T-helper 2 cell treated with Interferon-gamma antibody and Interleukin-4, amounts not matched to agents 100 ng/mL and 5 ng/mL, for 36 hours (primary cell): ENCODE measurements at regions not wholly inside any gene's neighbourhood (a gene's known extent, or its start where the extent isn't known, plus 50 kb on each side); places are given as distances from the start of the nearest gene placed in this dataset.

Source experiments
- intact Hi-C: fragments of 100-400 bp; cut with micrococcal nuclease; formaldehyde crosslinking; loops from one replicate; pipeline ENCODE4 v1.15.1; 2023

DNA sequence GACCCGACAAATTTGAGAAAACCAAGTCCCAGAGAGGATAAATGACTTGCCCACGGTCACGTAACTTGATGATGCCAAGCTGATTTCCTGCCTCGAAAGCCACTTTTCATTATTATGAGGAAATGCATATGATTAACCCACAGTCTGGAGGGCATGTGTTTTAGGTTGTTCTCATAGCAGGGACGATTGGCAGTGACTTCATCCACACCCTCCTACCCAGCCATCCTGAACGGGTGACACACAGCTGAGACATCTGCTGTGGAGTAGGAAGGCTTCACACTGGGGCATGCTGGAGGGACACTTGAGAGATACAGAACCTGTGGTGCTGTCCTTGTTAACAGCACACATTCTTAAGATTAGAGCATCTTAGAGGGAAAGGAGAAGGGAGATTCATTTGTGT is 65.4 kb upstream of the WDFY2 start:
- intact Hi-C loops = no loop called here

DNA sequence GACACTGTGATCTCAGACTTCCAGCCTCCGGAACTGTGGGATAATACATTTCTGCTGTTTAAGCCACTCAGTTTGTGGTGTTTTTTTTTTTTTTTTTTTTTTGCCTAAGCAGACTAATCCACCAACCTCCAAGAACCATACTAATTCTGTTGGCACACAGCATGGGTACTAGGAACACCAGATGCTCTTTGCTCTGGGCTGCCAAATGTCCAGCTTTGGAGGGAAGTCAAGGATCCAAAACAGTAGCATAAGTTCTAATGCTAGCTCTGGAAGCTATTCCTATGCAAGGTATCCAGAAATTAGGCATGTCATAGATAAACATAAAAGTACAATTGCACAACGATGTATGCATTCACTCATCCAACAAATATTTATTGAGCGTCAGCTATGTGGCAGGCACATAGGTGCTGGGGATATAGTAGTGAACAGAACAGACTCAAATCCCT is 64.5 kb upstream of the WDFY2 start:
- intact Hi-C loops = loop anchor here (5.0 kb wide), 1 partner anchor 67 kb away; the partner anchor contains the start of gene INTS6

DNA sequence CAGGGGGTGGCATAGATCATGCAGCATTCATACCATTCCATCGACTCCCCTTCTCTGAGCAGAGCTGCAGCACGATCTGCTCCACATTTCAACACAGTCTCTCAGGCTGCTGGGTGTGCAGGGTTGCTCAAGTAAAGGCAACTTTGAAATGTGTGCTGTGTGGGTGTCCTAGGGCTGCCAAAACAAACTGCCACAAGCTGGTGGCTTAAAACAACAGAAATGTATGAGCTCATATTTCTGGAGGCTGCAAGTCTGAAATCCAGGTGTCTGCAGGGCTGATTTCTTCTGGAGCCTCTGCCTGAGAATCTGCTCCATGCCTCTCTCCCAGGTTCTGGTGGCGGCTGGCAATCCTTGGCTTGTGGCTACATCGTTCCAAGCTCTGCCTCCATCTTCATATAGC is 63.7 kb upstream of the WDFY2 start:
- intact Hi-C loops = loop anchor here (5.0 kb wide), 1 partner anchor 68 kb away; the partner anchor contains the start of gene INTS6

DNA sequence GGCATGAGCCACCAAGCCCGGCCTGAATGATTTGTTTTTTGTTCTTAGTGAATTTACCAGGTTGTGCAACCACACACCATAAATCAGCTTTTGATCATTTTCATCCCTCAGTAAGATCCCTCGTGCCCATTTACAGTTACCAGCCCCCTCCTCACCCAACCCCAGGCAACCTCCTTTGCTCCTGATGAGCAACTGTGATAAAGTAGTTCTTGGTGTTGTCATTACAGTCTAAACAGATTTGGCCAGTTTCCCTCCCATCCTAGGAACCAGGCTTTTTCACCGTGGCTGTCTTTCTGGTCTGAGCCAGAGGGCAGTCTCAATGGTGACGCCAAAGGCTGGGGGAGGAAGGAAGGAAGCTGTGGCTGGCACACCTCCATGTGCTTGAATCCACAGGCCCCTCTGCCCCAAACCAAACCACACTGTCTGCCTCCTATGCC is 61.2 kb upstream of the WDFY2 start:
- intact Hi-C loops = loop anchor here (5.0 kb wide), 1 partner anchor 71 kb away; the partner anchor contains the start of gene INTS6

DNA sequence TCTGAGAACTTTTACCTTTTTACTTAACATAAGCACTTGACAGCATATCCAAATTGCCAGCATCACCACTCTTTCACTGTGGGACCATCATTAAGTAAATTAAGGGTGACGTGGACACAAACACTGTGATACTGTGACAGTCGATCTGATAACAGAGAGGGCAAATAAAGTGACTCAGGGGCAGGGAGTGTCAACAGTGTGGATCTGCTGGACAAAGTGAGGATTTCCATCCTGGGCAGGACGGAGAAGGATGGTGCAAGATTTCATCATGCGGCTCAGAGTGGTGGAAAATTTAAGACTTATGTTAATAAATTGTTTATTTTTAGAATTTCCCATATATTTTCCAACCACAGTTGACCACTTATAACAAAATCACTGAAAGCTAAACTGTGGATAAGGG is 60.0 kb upstream of the WDFY2 start:
- intact Hi-C loops = loop anchor here (5.0 kb wide), 1 partner anchor 72 kb away; the partner anchor contains the start of gene INTS6

DNA sequence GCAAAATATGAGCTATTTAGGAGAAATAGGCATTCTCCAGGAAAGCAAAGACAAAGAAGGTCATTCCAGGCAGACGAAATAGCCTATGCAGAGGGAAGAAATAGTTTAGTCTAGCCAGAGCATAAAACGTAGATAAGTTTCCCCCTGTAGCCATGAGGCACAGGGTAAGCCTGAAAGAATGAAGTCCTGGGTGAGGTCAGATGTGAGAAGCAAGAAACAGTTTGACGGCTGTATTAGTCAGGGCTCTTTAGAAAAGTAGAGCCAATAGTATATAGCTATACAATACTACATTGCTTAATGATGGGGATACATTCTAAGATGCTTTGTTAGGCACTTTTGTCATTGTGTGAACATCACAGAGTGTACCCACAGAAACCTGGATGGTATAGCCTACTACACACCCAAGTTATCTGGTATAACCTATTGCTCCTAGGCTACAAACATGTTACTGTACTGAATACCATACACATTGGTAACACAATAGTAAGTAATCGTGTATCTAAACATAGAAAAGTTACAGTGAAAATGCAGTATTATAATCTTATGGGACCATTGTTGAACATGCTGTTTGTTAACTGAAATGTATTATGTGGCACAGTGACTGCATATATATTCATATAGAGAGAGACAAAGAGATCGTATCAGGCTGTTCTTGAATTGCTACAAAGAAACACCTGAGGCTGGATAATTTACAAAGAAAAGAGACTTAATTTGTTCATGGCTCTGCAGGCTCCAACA is 59.3 kb upstream of the WDFY2 start:
- intact Hi-C loops = loop anchor here (5.0 kb wide), 1 partner anchor 73 kb away; the partner anchor contains the start of gene INTS6

DNA sequence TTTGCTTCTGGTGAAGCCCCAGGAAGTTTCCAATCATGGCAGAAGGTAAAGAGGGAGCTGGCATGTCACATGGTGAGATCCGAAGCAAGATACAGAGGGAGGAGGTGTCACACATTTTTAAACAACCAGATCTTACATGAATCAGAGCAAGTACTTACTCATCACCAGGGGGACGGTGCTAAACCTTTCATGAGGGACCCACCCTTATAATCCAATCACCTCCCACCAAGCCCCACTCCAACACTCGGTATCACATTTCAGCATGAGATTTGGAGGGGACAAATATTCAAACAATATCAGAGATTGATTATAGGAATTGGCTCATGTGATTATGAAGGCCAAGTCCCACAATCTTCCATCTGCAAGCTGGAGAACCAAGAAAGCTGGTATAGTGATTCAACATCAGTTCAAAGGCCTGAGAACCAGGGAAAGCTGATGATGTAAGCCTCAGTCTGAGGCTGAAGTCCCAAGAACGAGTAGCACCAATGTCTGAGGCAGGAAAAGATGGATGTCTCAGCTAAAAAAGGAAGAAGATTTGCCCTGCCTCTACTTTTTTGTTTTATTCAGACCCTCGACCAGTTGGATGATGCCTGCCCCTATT is 58.6 kb upstream of the WDFY2 start:
- intact Hi-C loops = no loop called here

DNA sequence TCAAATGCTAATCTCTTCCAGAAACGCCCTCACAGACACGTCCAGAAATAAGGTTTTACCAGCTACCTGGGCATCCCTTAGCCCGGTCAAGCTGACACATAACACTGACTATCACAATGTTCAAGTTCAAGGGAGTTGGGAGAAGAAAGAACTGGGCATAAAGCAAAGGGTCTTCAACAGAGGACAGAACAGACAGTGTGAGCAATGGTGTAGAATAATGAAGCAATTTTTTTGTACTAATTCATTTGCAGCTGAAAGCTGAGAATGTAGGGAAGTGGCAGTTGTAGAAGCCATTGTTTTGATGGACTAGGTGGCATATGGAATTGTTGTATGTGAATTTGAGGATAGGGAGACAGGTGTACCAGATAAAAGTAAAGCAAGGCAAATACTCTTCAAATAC is 58.1 kb upstream of the WDFY2 start:
- intact Hi-C loops = no loop called here

DNA sequence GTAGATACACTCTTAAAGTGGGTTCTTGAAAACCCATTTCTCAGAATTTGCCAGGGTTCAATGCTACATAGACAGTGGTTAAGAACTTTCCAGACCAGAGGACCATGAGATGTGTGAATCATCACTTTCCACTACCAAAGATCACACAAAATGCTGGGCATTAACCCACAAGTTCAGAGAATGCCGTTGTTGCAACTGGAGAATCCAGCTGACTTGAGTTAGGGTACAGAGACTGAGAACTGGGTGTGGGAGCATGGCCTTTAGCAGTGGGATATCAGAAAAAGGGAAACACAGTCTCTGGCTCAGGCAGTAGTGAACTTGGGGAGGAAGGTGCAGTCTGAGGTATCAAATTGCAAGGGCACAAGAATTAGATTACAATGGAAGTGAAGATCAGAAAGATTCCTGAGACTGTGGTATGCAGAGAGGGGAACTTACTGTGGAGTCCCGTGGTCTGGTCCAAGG is 51.5 kb upstream of the WDFY2 start:
- intact Hi-C loops = loop anchor here (5.0 kb wide), 1 partner anchor 50 kb away; the partner anchor contains the start of gene WDFY2

DNA sequence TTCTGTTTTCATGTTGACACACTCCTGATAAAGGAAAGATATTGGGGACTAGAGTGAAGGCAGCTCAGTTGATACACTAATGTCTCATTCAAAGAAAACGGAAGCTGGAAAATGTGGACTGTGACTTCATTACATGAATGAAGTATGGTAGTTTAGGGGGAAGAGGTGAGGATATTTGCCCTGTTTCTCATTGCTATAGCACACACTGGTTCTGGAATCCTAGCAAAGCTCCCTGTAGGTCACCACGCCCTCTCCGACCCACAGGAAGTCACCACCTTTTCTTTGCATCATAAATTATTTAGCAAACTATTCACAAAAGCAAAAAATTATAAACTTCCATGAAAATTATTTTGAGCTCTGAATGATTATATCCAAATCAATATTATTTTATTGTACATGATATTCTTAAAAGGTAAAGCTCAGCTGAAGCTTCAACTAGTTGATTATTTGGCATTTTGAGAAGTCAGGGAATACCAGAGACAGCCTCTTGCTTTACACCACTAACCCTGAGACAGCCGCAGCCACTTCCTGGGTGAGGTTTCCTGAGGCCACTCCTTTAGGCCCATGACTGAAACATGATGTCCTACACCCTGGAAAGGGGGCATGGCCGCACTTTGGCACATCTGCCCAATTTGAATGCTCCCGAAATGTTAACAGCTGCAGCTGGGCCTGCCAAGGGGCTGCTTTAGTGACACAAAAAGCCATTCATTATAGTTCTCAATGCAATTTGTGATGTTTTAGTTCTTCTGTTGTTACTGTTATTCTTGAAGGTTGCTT is 50.0 kb upstream of the WDFY2 start:
- intact Hi-C loops = loop anchor here (5.0 kb wide), 1 partner anchor 48 kb away; the partner anchor contains the start of gene WDFY2
